K562 (cell line): ENCODE measurements at regions not wholly inside any gene's neighbourhood (a gene's known extent, or its start where the extent isn't known, plus 50 kb on each side); places are given as distances from the start of the nearest gene placed in this dataset.

Experiments
- ATAC-seq: fragments of 200-7000 bp; cut with Tn5 transposase; 3 replicates; pipeline ENCODE4 v1.9.1; 2020; ENCODE audit warnings: moderate library complexity
- BruUV-seq: library from RNA; stranded (reverse); fragments of 400-500 nt; replicated peaks from 2 replicates; lab custom pipeline; 2021; lab: Mats Ljungman, UMichigan
- CTCF ChIA-PET: fragments of 300-600 bp; formaldehyde crosslinking; extraction: SDS; loops from one replicate; lab custom pipeline; 2021; ENCODE audit warnings: low intra/inter-chr PET ratio; lab: Yijun Ruan, JAX
- POLR2A ChIA-PET: fragments of 300-600, 350-650 bp; sonication (Branson Sonifier 250); formaldehyde crosslinking; extraction: SDS; loops from one replicate; lab custom pipeline; 2021; ENCODE audit warnings: antibody characterized with exemption, inconsistent platforms; lab: Yijun Ruan, JAX
- DNase-seq, 4 experiments: peaks; one replicate each; pipeline versions ENCODE4 v3.0.0 to v3.0.0-alpha.2; 2011 to 2018; ENCODE audit warnings: low spot score in 3 of 4, mixed read lengths in 3 of 4; ENCODE audit errors: extremely low read depth in 1 of 4
- FAIRE-seq: peaks from 2 replicates; lab custom pipeline; 2011; peaks lifted over from hg19 to GRCh38; lab: Jason Lieb, UNC
- H2AFZ ChIP-seq: 2 replicates; pipeline ENCODE4 v1.6.0; 2011; ENCODE audit warnings: low read depth, low read length, control low read depth, inconsistent platforms
- H3K27ac ChIP-seq: fragments of 200-600 bp; 3 replicates; pipeline ENCODE4 v1.8.0; 2011; ENCODE audit warnings: low read depth, mild to moderate bottlenecking, control low read depth, inconsistent platforms, low read length, moderate library complexity, mixed read lengths; ENCODE audit errors: extremely low read depth
- H3K27me3 ChIP-seq, 2 experiments: fragments of 300-600 bp in 1 of 2; 2 replicates in 1 of 2; 3 replicates in 1 of 2; pipeline versions ENCODE4 v1.6.0 to v1.8.0; 2011; ENCODE audit warnings: inconsistent platforms in 2 of 2, low read length in 2 of 2, mild to moderate bottlenecking in 1 of 2, mixed read lengths in 1 of 2, moderate library complexity in 1 of 2; ENCODE audit not compliant: control insufficient read depth in 2 of 2, insufficient read depth in 2 of 2
- H3K36me3 ChIP-seq: fragments of 300-600 bp; 3 replicates; pipeline ENCODE4 v1.8.0; 2011; ENCODE audit warnings: mild to moderate bottlenecking, low read length, inconsistent platforms; ENCODE audit not compliant: control insufficient read depth, insufficient read depth
- H3K4me1 ChIP-seq, 2 experiments: fragments of 200-600 bp in 1 of 2; replicated peaks in 1 of 2; 2 replicates in 1 of 2; 3 replicates in 1 of 2; pipeline versions ENCODE4 v1.5.1 to v1.8.0; 2011; ENCODE audit warnings: inconsistent platforms in 2 of 2, low read length in 2 of 2, mild to moderate bottlenecking in 1 of 2, mixed read lengths in 1 of 2, moderate library complexity in 1 of 2; ENCODE audit not compliant: control insufficient read depth in 2 of 2, insufficient read depth in 2 of 2
- H3K4me2 ChIP-seq: 2 replicates; pipeline ENCODE4 v1.6.1; 2011; ENCODE audit warnings: low read length, control low read depth, inconsistent platforms, mixed read lengths; ENCODE audit not compliant: insufficient read depth
- H3K4me3 ChIP-seq: fragments of 200-600 bp; sonication (generic), shearing (Covaris generic); 2 replicates; pipeline ENCODE4 v1.5.1; 2016; ENCODE audit warnings: control low read depth, inconsistent platforms
- H3K79me2 ChIP-seq: fragments of 200-600 bp; 3 replicates; pipeline ENCODE4 v1.8.0; 2011; ENCODE audit warnings: low read length, inconsistent platforms; ENCODE audit not compliant: control insufficient read depth, insufficient read depth
- H3K9ac ChIP-seq, 2 experiments: 2 replicates each; pipeline versions ENCODE4 v1.6.0 to v1.6.1; 2011; ENCODE audit warnings: low read depth in 2 of 2, low read length in 2 of 2, control low read depth in 1 of 2, inconsistent platforms in 1 of 2, mild to moderate bottlenecking in 1 of 2, mixed read lengths in 1 of 2; ENCODE audit not compliant: insufficient read depth in 1 of 2
- H3K9me1 ChIP-seq: one replicate; pipeline ENCODE4 v1.6.0; 2011; ENCODE audit warnings: inconsistent platforms, mild to moderate bottlenecking, low read length, moderate library complexity; ENCODE audit not compliant: control insufficient read depth, insufficient read depth
- H3K9me3 ChIP-seq: replicated peaks from 2 replicates; pipeline ENCODE4 v1.5.1; 2011; ENCODE audit warnings: low read depth, low read length, inconsistent platforms; ENCODE audit not compliant: control insufficient read depth, insufficient read depth
- H4K20me1 ChIP-seq: replicated peaks from 2 replicates; pipeline ENCODE4 v1.6.1; 2011; ENCODE audit warnings: low read length, inconsistent platforms, mixed read lengths; ENCODE audit not compliant: control insufficient read depth, insufficient read depth
- GATAD2B ChIP-seq: fragments of 450-650 bp; IDR thresholded peaks from 2 replicates; pipeline ENCODE4 v1.6.1; 2017; ENCODE audit warnings: mild to moderate bottlenecking, borderline replicate concordance
- RBFOX2 ChIP-seq: fragments of 200-400 bp; formaldehyde crosslinking; IDR thresholded peaks from 2 replicates; pipeline ENCODE4 v1.6.1; 2017; ENCODE audit warnings: low read depth, mild to moderate bottlenecking, low read length, moderate library complexity
- SMARCB1 ChIP-seq: IDR thresholded peaks from 2 replicates; pipeline ENCODE4 v1.6.1; 2011; ENCODE audit warnings: improper control_type of control experiment, low read depth; ENCODE audit not compliant: insufficient read length
- SPI1 ChIP-seq: IDR thresholded peaks from 2 replicates; pipeline ENCODE4 v1.6.1; 2011; ENCODE audit warnings: low read depth, low read length, control low read depth, borderline replicate concordance
- STAT5A ChIP-seq: IDR thresholded peaks from 2 replicates; pipeline ENCODE4 v1.6.1; 2012; ENCODE audit warnings: low read length, inconsistent platforms, borderline replicate concordance
- ZBTB12 ChIP-seq: fragments of 250-450 bp; sonication (Bioruptor Pico); IDR thresholded peaks from 2 replicates; pipeline ENCODE4 v1.4.0; 2020
- ZNF12 ChIP-seq: sonication (generic); formaldehyde crosslinking; IDR thresholded peaks from 2 replicates; pipeline ENCODE4 v1.4.0; 2020; ENCODE audit warnings: mild to moderate bottlenecking, missing genetic modification reagents
- WGBS: fragments of 100-300 bp; shearing (Covaris generic); methylation state at CpG from one replicate; pipeline ENCODE4 v1.1.6; 2016; ENCODE audit warnings: low coverage, mixed read lengths; ENCODE audit not compliant: insufficient coverage; ENCODE audit errors: missing lambda C conversion rate; 5-methylcytosine and 5-hydroxymethylcytosine counted together
- in situ Hi-C: fragments of 300-500 bp; cut with MboI; formaldehyde crosslinking; loops from 4 replicates; pipeline ENCODE4 v1.15.0; 2018; ENCODE audit warnings: inconsistent platforms, mixed read lengths
- intact Hi-C: fragments of 100-400 bp; cut with micrococcal nuclease; formaldehyde crosslinking; loops from 2 replicates; pipeline ENCODE4 v1.14.2; 2022
- TF ChIP-seq, protein P1 (sequence below): fragments of 450-650 bp; IDR thresholded peaks from 2 replicates; pipeline ENCODE4 v1.6.1; 2017; ENCODE audit warnings: mild to moderate bottlenecking, moderate library complexity

- intact Hi-C loops, result no loop called here
- Histone ChIP-seq H3K9me3 (no peaks in the 10 kb centered on the region; the same call in 1 of the 2 replicates), H3K9me1 (no peaks in the 10 kb centered on the region), H2AFZ (no peak overlapping the region), H3K27me3 (no peaks in the 10 kb centered on the region), H3K4me3 (no peak overlapping the region), H3K4me1 (no peaks in the 10 kb centered on the region), H4K20me1 (no peaks in the 10 kb centered on the region), H3K27ac (no peak overlapping the region), H3K9ac (no peak overlapping the region), H3K36me3 (no peaks in the 10 kb centered on the region)
- WGBS, result 0% methylated on average over 1 of the region's 1 CpG
- no peak for FAIRE-seq
- ATAC-seq, result no peak
- DNase-seq, result no peak
- BruUV-seq, result no TSS peak
- ChIA-PET CTCF (no interaction called here), POLR2A (interaction anchor here (0.7 kb wide), 1 partner anchor 84 kb away, joined by 3 read pairs; no protein-coding TSS in a partner anchor)
- TF ChIP-seq, protein P1, sequence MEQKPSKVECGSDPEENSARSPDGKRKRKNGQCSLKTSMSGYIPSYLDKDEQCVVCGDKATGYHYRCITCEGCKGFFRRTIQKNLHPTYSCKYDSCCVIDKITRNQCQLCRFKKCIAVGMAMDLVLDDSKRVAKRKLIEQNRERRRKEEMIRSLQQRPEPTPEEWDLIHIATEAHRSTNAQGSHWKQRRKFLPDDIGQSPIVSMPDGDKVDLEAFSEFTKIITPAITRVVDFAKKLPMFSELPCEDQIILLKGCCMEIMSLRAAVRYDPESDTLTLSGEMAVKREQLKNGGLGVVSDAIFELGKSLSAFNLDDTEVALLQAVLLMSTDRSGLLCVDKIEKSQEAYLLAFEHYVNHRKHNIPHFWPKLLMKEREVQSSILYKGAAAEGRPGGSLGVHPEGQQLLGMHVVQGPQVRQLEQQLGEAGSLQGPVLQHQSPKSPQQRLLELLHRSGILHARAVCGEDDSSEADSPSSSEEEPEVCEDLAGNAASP, result no peak
- no peak for TF ChIP-seq ZNF12 (CRISPR knock-in tag)
- no peak for TF ChIP-seq STAT5A
- no peak for TF ChIP-seq GATAD2B
- no peak for TF ChIP-seq ZBTB12 (CRISPR knock-in tag)
- TF ChIP-seq SPI1, result no peak
- no peak for TF ChIP-seq SMARCB1
- TF ChIP-seq RBFOX2, result no peak
- TF ChIP-seq, all 486 proteins: peak for 0
- H3K79me2 ChIP-seq, result no peaks in the 10 kb centered on the region
- in situ Hi-C loops, result no loop called here
- no peak overlapping the region for H3K4me2 ChIP-seq
Measured at GRCh38 chr4:14023896-14024295, 396.4 kb upstream of the BOD1L1 start.
